SIG-M5 treated with dmso at 0.1 percent for 504 hours (cell line): ENCODE measurements at regions not wholly inside any gene's neighbourhood (a gene's known extent, or its start where the extent isn't known, plus 50 kb on each side); places are given as distances from the start of the nearest gene placed in this dataset.
"Not testable (repeated sequence)": the region's sequence is repeated elsewhere in the genome, so short reads cannot be mapped to it uniquely, and the experiment has no call there.

ENCODE experiments used
- DNase-seq: peaks from one replicate; lab custom pipeline; 2025; ENCODE audit not compliant: unreplicated experiment; lab: John Stamatoyannopoulos, UW

- no peak for DNase-seq
Observed at GRCh38 chr7:32228601-32229000, 158.4 kb upstream of the PDE1C start.

- no peak for DNase-seq
Observed at GRCh38 chr7:32227746-32228145, 157.5 kb upstream of the PDE1C start.

DNA sequence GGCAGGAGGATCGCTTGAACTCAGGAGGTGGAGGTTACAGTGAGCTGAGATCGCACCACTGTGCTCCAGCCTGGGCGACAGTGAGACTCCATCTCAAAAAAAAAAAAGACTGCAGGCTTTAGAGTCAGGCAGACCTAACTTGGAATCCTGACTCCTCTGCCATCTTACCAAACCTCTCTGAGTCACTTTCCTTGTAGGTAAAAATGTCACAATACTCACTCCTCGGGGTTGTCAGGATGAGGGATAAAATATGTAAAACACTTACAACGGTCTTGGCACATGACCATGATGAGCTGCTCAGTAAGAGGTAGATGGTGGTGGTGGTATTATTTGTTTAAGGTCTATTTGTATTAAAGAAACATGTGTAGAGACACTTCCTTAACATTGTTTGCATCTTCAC, 154.1 kb upstream of the PDE1C start:
- no peak for DNase-seq

DNA sequence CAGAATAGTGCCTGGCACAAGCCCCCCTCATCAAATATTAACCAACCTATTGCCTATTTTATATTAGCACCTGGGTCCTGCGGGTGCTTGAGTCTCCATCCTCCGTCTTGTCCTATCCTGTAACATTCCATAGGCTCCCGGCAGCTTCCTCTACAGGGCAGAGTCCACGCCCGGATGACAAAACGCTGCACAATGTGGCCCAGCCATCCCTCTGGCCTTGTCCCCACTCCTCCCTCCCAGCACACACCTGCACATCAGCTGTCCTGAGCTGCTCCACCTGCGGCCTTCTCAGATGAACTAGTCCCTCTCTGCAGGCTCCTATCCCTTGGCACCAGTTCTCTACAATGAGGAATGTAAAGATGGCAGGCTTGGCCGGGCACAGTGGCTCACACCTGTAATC, 153.5 kb upstream of the PDE1C start:
- no peak for DNase-seq

GRCh38 chr7:32223071-32223650, 153.0 kb upstream of the PDE1C start:
- no peak for DNase-seq

DNA sequence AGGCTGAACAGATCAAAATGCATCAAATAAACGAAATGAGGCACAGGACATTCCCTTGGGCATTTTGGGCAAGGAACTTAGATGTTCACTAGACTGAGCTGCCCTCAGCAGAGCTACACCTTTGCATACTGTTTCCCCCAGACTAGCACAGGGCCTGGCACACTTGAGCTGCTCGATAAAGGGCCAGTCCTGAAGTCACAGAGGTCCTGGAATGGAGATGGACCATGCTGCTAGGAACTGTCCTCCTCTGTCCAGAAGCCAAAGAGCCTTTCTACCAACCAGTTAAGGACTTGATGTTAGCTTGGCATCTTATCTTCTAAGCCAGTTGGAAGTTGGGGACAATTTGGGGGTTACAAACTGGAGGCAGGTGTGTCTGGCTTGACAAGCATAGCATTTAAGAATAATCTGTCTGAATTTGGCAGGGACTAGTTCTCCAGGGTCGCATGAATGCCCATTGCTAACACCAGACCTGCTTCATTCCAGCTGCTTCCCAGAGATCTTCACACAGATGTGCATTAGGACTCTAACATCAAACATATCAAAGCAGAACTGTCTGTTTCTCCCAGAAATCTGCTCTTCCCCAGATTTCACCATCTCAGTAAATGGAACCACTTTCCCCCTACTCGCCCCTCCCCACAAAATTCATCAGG, 152.2 kb upstream of the PDE1C start:
- DNase-seq: no peak

- no peak for DNase-seq
Observed at GRCh38 chr7:32221736-32222135, 151.5 kb upstream of the PDE1C start.

- no peak for DNase-seq
Observed at GRCh38 chr7:32221056-32221455, 150.8 kb upstream of the PDE1C start.

DNA sequence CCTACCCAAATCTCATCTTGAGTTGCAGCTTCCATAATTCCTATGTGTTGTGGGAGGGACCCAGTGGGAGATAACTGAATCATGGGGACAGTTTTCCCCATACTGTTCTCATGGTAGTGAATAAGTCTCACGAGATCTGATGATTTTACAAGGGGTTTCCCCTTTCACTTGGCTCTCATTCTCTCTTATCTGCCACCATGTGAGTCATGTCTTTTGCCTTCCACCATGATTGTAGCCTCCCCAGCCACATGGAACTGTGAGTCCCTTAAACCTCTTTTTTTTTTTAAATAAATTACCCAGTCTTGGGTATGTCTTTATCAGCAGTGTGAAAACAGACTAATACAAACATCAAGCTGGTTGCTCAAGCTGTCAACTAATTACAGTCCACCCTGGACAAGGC, 149.6 kb upstream of the PDE1C start:
- not testable (repeated sequence) for DNase-seq

GRCh38 chr7:32219416-32219815, 149.2 kb upstream of the PDE1C start:
- no peak for DNase-seq

- no peak for DNase-seq
Observed at GRCh38 chr7:32218741-32219288, 148.6 kb upstream of the PDE1C start.

DNA sequence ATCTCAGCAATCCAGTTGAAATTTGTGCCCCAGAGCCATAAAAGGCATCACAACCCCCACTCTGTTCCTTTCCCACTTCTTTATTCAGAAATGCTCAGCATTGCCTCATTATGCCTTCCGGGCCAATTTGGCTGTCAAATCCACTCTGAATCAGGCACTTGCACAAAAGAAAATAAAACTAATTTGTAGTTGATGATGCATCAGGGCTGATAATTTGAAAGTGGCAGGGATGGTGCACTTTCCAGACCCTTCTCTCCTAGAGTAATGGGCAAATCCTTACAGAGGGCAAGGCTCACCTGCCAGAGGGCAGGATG, 147.9 kb upstream of the PDE1C start:
- DNase-seq: no peak

- DNase-seq: no peak
Observed at GRCh38 chr7:32217341-32218153, 147.3 kb upstream of the PDE1C start.

DNA sequence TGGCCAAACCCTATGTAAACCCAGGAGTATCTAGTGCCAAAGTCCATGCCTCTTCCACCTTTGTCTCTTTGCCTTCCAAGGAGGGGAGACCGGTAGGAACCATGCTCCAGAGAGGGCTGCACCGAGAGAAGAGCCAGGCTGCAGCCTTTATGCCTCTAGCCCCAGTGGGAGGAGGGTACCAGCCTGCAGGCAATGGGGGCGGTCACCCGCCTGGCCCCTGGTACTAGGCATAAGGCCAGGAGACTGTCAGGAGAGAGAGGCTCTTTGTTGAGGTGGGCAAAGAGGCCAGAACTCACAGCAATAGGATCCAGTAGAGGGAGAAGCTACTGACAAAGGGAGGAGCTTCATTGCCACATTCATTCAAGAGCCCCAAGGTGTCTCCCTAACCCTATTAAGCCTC, 146.6 kb upstream of the PDE1C start:
- peak; percentile 21 for DNase-seq

- no peak for DNase-seq
Observed at GRCh38 chr7:32215697-32216096, 145.5 kb upstream of the PDE1C start.

DNA sequence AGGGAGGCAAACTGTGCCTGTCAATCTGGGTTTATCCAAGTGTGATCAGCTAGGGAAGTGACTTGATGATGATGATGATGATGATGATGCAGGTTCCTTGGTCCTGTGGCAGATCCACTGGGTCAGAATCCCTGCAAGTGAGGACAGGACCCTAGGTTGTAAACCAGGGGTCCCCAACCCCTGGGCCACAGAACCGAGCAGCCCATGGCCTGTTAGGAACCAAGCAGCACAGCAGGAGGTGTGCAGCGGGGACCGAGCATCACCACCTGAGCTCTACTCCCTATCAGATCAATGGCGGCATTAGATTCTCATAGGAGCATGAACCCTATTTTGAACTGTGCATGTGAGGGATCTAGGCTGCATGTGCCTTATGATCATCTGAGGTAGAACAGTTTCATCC, 144.7 kb upstream of the PDE1C start:
- DNase-seq: no peak

GRCh38 chr7:32212321-32212720, 142.1 kb upstream of the PDE1C start:
- no peak for DNase-seq

DNA sequence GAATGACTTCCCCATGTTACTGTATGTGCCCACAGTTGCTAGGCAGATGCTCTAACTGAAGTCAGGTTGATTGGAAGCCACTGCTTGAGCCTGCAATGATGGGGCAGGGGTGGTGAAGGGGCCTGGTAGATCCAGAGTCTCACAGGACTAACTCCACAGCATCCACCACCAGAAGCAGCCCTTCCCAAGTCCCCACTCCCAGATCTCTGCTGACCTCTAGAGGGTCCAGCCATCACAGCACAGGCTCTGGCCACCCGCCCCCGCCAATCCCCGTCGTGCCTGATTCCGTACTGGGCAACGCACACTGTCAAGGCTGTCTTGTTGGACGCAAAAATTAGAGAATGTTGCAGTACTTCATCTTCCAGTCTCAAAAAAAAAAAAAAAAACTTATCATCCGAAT, 136.8 kb upstream of the PDE1C start:
- no peak for DNase-seq

DNA sequence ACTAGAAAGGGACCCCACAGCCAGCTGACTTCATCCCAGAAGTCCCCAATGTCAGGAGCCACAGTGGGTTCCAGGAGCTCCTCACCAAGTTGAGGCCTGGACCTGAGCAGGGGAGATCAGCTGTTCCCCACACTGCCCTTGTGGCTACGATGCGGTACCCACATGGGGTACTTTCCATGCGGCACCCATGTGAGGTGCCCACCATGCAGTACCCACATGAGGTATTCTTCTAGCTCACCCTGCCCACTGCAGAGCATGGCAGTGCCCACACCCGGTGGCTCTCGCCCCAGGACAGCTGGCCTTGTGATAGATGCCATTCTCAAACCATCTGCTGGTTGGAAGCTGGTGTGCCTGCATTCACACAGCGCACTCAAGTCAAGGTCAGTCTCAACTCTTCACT, 136.3 kb upstream of the PDE1C start:
- DNase-seq: no peak

DNA sequence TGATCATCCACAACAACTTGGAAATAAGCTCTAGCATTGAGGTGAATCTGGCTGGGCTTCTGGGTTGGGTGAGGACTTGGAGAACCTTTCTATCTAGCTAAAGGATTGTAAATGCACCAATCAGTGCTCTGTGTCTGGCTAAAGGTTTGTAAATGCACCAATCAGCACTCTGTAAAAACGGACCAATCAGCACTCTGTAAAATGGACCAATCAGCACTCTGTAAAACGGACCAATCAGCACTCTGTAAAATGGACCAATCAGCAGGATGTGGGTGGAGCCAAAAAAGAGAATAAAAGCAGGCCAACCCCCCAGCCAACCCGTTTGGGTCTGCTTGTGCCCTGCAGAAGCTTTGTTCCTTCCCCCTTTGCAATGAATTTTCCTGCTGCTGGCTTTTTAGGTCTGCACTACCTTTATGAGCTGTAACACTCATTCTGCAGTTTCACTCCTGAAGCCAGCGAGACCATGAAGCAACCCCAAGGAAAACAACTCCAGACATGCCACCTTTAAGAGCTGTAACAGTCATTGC, 135.2 kb upstream of the PDE1C start:
- DNase-seq: not testable (repeated sequence)

GRCh38 chr7:32204361-32205018, 134.3 kb upstream of the PDE1C start:
- peak; percentile 83 for DNase-seq
